HG03378 (cell line): ENCODE measurements at regions not wholly inside any gene's neighbourhood (a gene's known extent, or its start where the extent isn't known, plus 50 kb on each side); places are given as distances from the start of the nearest gene placed in this dataset.

Experiments
- ATAC-seq: cut with Tn5 transposase; IDR thresholded peaks from one replicate; pipeline ENCODE4 v1.9.1; 2021; ENCODE audit warnings: mild to moderate bottlenecking, moderate library complexity; ENCODE audit not compliant: unreplicated experiment

- no peak for ATAC-seq
Measured at GRCh38 chr16:55041540-55042234, 111.0 kb downstream of the IRX5 start.

GRCh38 chr16:55042556-55043432 is 112.1 kb downstream of the IRX5 start:
- no peak for ATAC-seq

- ATAC-seq, result no peak
Measured at GRCh38 chr16:55043499-55043898, 112.8 kb downstream of the IRX5 start.

- no peak for ATAC-seq
Measured at GRCh38 chr16:55044201-55044975, 113.7 kb downstream of the IRX5 start.

- no peak for ATAC-seq
Measured at GRCh38 chr16:55045329-55045728, 114.7 kb downstream of the IRX5 start.

GRCh38 chr16:55045756-55046460 is 115.2 kb downstream of the IRX5 start:
- ATAC-seq, result no peak

- no peak for ATAC-seq
Measured at GRCh38 chr16:55046513-55046912, 115.8 kb downstream of the IRX5 start.

- ATAC-seq, result no peak
Measured at GRCh38 chr16:55046916-55047315, 116.3 kb downstream of the IRX5 start.

- no peak for ATAC-seq
Measured at GRCh38 chr16:55047331-55047730, 116.7 kb downstream of the IRX5 start.

GRCh38 chr16:55047903-55048497 is 117.3 kb downstream of the IRX5 start:
- ATAC-seq, result no peak

GRCh38 chr16:55048745-55049144 is 118.1 kb downstream of the IRX5 start:
- no peak for ATAC-seq

- no peak for ATAC-seq
Measured at GRCh38 chr16:55051571-55052347, 121.1 kb downstream of the IRX5 start.

- no peak for ATAC-seq
Measured at GRCh38 chr16:55052348-55052734, 121.7 kb downstream of the IRX5 start.

GRCh38 chr16:55052741-55053415 is 122.2 kb downstream of the IRX5 start:
- ATAC-seq, result no peak

GRCh38 chr16:55055262-55055661 is 124.6 kb downstream of the IRX5 start:
- ATAC-seq, result no peak

GRCh38 chr16:55056585-55057401 is 126.1 kb downstream of the IRX5 start:
- no peak for ATAC-seq

- ATAC-seq, result no peak
Measured at GRCh38 chr16:55057866-55058265, 127.2 kb downstream of the IRX5 start.

GRCh38 chr16:55058576-55058975 is 127.9 kb downstream of the IRX5 start:
- ATAC-seq, result no peak
